Uterus (tissue), 3 donors: ENCODE measurements at regions not wholly inside any gene's neighbourhood (a gene's known extent, or its start where the extent isn't known, plus 50 kb on each side); places are given as distances from the start of the nearest gene placed in this dataset.

ENCODE experiments used
- DNase-seq, 2 donors: peaks; one replicate each; pipeline ENCODE4 v3.0.0-alpha.2; 2019 to 2020
- H3K27ac ChIP-seq, 2 donors: fragments of 200-600 bp; sonication (generic); 1 replicate in 1 of 2; 2 replicates in 1 of 2; pipeline ENCODE4 v1.5.1; 2016 to 2018
- H3K27me3 ChIP-seq, 2 donors: fragments of 200-600 bp; sonication (generic); one replicate each; pipeline ENCODE4 v1.5.1; 2018 to 2019; ENCODE audit warnings: control low read depth in 1 of 2
- H3K36me3 ChIP-seq, 2 donors: fragments of 200-600 bp; sonication (generic); one replicate each; pipeline ENCODE4 v1.5.1; 2019; ENCODE audit warnings: control low read depth in 1 of 2
- H3K4me1 ChIP-seq, 2 donors: fragments of 200-600 bp; sonication (generic); one replicate each; pipeline ENCODE4 v1.5.1; 2018 to 2019; ENCODE audit warnings: control low read depth in 1 of 2
- H3K4me3 ChIP-seq, 2 donors: fragments of 200-600 bp; sonication (generic); 1 replicate in 1 of 2; 2 replicates in 1 of 2; pipeline ENCODE4 v1.5.1; 2018 to 2019; ENCODE audit warnings: mild to moderate bottlenecking in 1 of 2
- H3K9me3 ChIP-seq, 2 donors: fragments of 200-600 bp; sonication (generic); one replicate each; pipeline ENCODE4 v1.5.1; 2019; ENCODE audit warnings: control low read depth in 1 of 2
- CTCF ChIP-seq, 4 experiments: fragments of 200-600 bp in 2 of 4; fragments of 450-650 bp in 2 of 4; sonication (generic) in 2 of 4; IDR thresholded peaks; one replicate each; pipeline ENCODE4 v1.5.1; 2016 to 2019; ENCODE audit warnings: antibody characterized with exemption in 4 of 4, mild to moderate bottlenecking in 2 of 4, moderate library complexity in 1 of 4
- POLR2A ChIP-seq, 2 donors: fragments of 450-650 bp; IDR thresholded peaks; one replicate each; pipeline ENCODE4 v1.6.1; 2016; ENCODE audit warnings: antibody characterized with exemption in 2 of 2, mild to moderate bottlenecking in 1 of 2, moderate library complexity in 1 of 2
- intact Hi-C: fragments of 100-400 bp; cut with DNase I; formaldehyde crosslinking; loops from one replicate; pipeline ENCODE4 v1.15.1; 2023; ENCODE audit warnings: low total_unique reads
- donor health status: DM: yes; HTN: yes; CAD: no.

- no peaks in the 10 kb centered on the region for H3K36me3 ChIP-seq
- no peak overlapping the region for H3K27ac ChIP-seq
- peaks cover 0 to 6% of the 10 kb centered on the region in 2 donors for H3K4me1 ChIP-seq
- TF ChIP-seq CTCF (IDR thresholded peaks at IDR 0.05) (no peak), POLR2A (IDR thresholded peaks at IDR 0.05) (no peak)
- intact Hi-C loops, result no loop called here
- no peaks in the 10 kb centered on the region for H3K27me3 ChIP-seq
- H3K4me3 ChIP-seq, result no peak overlapping the region
- DNase-seq, result no peak
- H3K9me3 ChIP-seq, result no peaks in the 10 kb centered on the region
Measured at GRCh38 chr10:121282797-121283515, 315.3 kb downstream of the FGFR2 start.

GRCh38 chr10:121284936-121285335 is 313.3 kb downstream of the FGFR2 start:
- Histone ChIP-seq H3K4me3 (no peak overlapping the region), H3K36me3 (no peaks in the 10 kb centered on the region), H3K4me1 (peaks cover 0 to 6% of the 10 kb centered on the region in 2 donors), H3K27me3 (no peaks in the 10 kb centered on the region), H3K9me3 (no peaks in the 10 kb centered on the region), H3K27ac (no peak overlapping the region)
- intact Hi-C loops, result no loop called here
- TF ChIP-seq CTCF (IDR thresholded peaks at IDR 0.05) (no peak), POLR2A (IDR thresholded peaks at IDR 0.05) (no peak)
- no peak for DNase-seq

GRCh38 chr10:121285406-121286196 is 312.6 kb downstream of the FGFR2 start:
- H3K4me1 ChIP-seq, result peaks cover 0 to 6% of the 10 kb centered on the region in 2 donors
- no peak for DNase-seq
- no peak overlapping the region for H3K4me3 ChIP-seq
- TF ChIP-seq CTCF (IDR thresholded peaks at IDR 0.05), result no peak
- no peak for TF ChIP-seq POLR2A (IDR thresholded peaks at IDR 0.05)
- no peaks in the 10 kb centered on the region for H3K27me3 ChIP-seq
- intact Hi-C loops, result no loop called here
- H3K9me3 ChIP-seq, result no peaks in the 10 kb centered on the region
- no peak overlapping the region for H3K27ac ChIP-seq
- no peaks in the 10 kb centered on the region for H3K36me3 ChIP-seq

- intact Hi-C loops, result no loop called here
Measured at GRCh38 chr10:121288011-121288410, 310.2 kb downstream of the FGFR2 start.

More at GRCh38 chr10:121288011-121288410, 310.2 kb downstream of the FGFR2 start:
- no peaks in the 10 kb centered on the region for H3K36me3 ChIP-seq
- H3K9me3 ChIP-seq, result no peaks in the 10 kb centered on the region
- DNase-seq, result no peak
- peaks cover 0 to 6% of the 10 kb centered on the region in 2 donors for H3K4me1 ChIP-seq
- TF ChIP-seq POLR2A (IDR thresholded peaks at IDR 0.05), result no peak
- no peak for TF ChIP-seq CTCF (IDR thresholded peaks at IDR 0.05)
- no peak overlapping the region for H3K27ac ChIP-seq
- H3K4me3 ChIP-seq, result no peak overlapping the region
- H3K27me3 ChIP-seq, result no peaks in the 10 kb centered on the region
